ENCODE measurements at regions not wholly inside any gene's neighbourhood (a gene's known extent, or its start where the extent isn't known, plus 50 kb on each side); places are given as distances from the start of the nearest gene placed in this dataset.

GRCh38 chr6:95243053-95243452, 334.3 kb upstream of the MANEA start:
- no peak for DNase-seq

GRCh38 chr6:95244751-95245150, 332.6 kb upstream of the MANEA start:
- no peak for DNase-seq

- DNase-seq, result no peak
Measured at GRCh38 chr6:95248499-95248898, 328.8 kb upstream of the MANEA start.

- DNase-seq, result peak; percentile 18 to 32
Measured at GRCh38 chr6:95249175-95249574, 328.2 kb upstream of the MANEA start.

- no peak for DNase-seq
Measured at GRCh38 chr6:95249661-95250060, 327.7 kb upstream of the MANEA start.

- no peak for DNase-seq
Measured at GRCh38 chr6:95263840-95264239, 313.5 kb upstream of the MANEA start.

- DNase-seq, result no peak
Measured at GRCh38 chr6:95266537-95267258, 310.6 kb upstream of the MANEA start.

- DNase-seq, result no peak
Measured at GRCh38 chr6:95274686-95275235, 302.6 kb upstream of the MANEA start.

GRCh38 chr6:95279616-95280015, 297.7 kb upstream of the MANEA start:
- DNase-seq, result no peak

GRCh38 chr6:95280686-95281273, 296.6 kb upstream of the MANEA start:
- peak; percentile 5 to 10 for DNase-seq

GRCh38 chr6:95285881-95286280, 291.5 kb upstream of the MANEA start:
- no peak for DNase-seq

- no peak for DNase-seq
Measured at GRCh38 chr6:95286874-95287273, 290.5 kb upstream of the MANEA start.

GRCh38 chr6:95288251-95288650, 289.1 kb upstream of the MANEA start:
- no peak for DNase-seq

- DNase-seq, result no peak
Measured at GRCh38 chr6:95292011-95292410, 285.3 kb upstream of the MANEA start.

- DNase-seq, result no peak
Measured at GRCh38 chr6:95293257-95293656, 284.1 kb upstream of the MANEA start.

- no peak for DNase-seq
Measured at GRCh38 chr6:95294043-95294442, 283.3 kb upstream of the MANEA start.

- no peak for DNase-seq
Measured at GRCh38 chr6:95309545-95309944, 267.8 kb upstream of the MANEA start.

GRCh38 chr6:95318137-95318536, 259.2 kb upstream of the MANEA start:
- no peak for DNase-seq

GRCh38 chr6:95321126-95321525, 256.2 kb upstream of the MANEA start:
- DNase-seq, result no peak

- no peak for DNase-seq
Measured at GRCh38 chr6:95325916-95326315, 251.4 kb upstream of the MANEA start.

- DNase-seq, result no peak
Measured at GRCh38 chr6:95328231-95328630, 249.1 kb upstream of the MANEA start.

GRCh38 chr6:95352064-95352795, 225.1 kb upstream of the MANEA start:
- DNase-seq, result no peak

GRCh38 chr6:95354551-95354950, 222.8 kb upstream of the MANEA start:
- no peak for DNase-seq

Data from right lung (tissue), 2 donors.